ENCODE measurements at regions not wholly inside any gene's neighbourhood (a gene's known extent, or its start where the extent isn't known, plus 50 kb on each side); places are given as distances from the start of the nearest gene placed in this dataset.
"Not testable (repeated sequence)": the region's sequence is repeated elsewhere in the genome, so short reads cannot be mapped to it uniquely, and the experiment has no call there.

- H3K4me1 ChIP-seq (ENCODE audit: low read depth) = no peaks in the 10 kb centered on the region
- intact Hi-C loops (cut with DNase I, micrococcal nuclease) = no loop called here
- no peak for ATAC-seq
- H3K36me3 ChIP-seq (ENCODE audit: low read depth) = no peaks in the 10 kb centered on the region
- DNase-seq = no peak
- H3K9me3 ChIP-seq = no peaks in the 10 kb centered on the region
- no peak overlapping the region for H3K4me3 ChIP-seq
- no peak for TF ChIP-seq CTCF (IDR thresholded peaks at IDR 0.05)
Measured at GRCh38 chr7:138195151-138195571, 118.9 kb downstream of the AKR1D1 start.

GRCh38 chr7:138196503-138196946, 120.3 kb downstream of the AKR1D1 start:
- intact Hi-C loops (cut with DNase I, micrococcal nuclease); ATAC-seq; H3K4me1 ChIP-seq (ENCODE audit: low read depth); H3K4me3 ChIP-seq; H3K36me3 ChIP-seq (ENCODE audit: low read depth); H3K9me3 ChIP-seq: not testable (repeated sequence)
- DNase-seq = peak in 1 of 3 donors; percentile 5

GRCh38 chr7:138196971-138197896, 121.0 kb downstream of the AKR1D1 start:
- ATAC-seq = no peak

GRCh38 chr7:138204285-138204981, 128.2 kb downstream of the AKR1D1 start:
- intact Hi-C loops (cut with DNase I, micrococcal nuclease) = no loop called here
- Histone ChIP-seq H3K36me3 (ENCODE audit: low read depth) (no peaks in the 10 kb centered on the region), H3K4me1 (ENCODE audit: low read depth) (no peaks in the 10 kb centered on the region), H3K9me3 (no peaks in the 10 kb centered on the region), H3K4me3 (no peak overlapping the region)
- DNase-seq = no peak
- TF ChIP-seq CTCF (IDR thresholded peaks at IDR 0.05) = no peak
- no peak for ATAC-seq

More at GRCh38 chr7:138196971-138197896, 121.0 kb downstream of the AKR1D1 start:
- no peak overlapping the region for H3K4me3 ChIP-seq
- H3K4me1 ChIP-seq (ENCODE audit: low read depth) = no peaks in the 10 kb centered on the region
- H3K36me3 ChIP-seq (ENCODE audit: low read depth) = no peaks in the 10 kb centered on the region
- intact Hi-C loops (cut with DNase I, micrococcal nuclease) = no loop called here
- no peak for DNase-seq
- H3K9me3 ChIP-seq = no peaks in the 10 kb centered on the region
- no peak for TF ChIP-seq CTCF (IDR thresholded peaks at IDR 0.05)

- no peak overlapping the region for H3K4me3 ChIP-seq
- intact Hi-C loops (cut with DNase I, micrococcal nuclease) = no loop called here
- H3K4me1 ChIP-seq (ENCODE audit: low read depth) = no peaks in the 10 kb centered on the region
- H3K9me3 ChIP-seq = no peaks in the 10 kb centered on the region
- no peak for DNase-seq
- TF ChIP-seq CTCF (IDR thresholded peaks at IDR 0.05) = no peak
- no peak for ATAC-seq
- H3K36me3 ChIP-seq (ENCODE audit: low read depth) = no peaks in the 10 kb centered on the region
Measured at GRCh38 chr7:138204982-138205298, 128.7 kb downstream of the AKR1D1 start.

GRCh38 chr7:138205614-138206150, 129.4 kb downstream of the AKR1D1 start:
- DNase-seq (no peak), ATAC-seq (no peak)
- Histone ChIP-seq H3K4me1 (ENCODE audit: low read depth) (no peaks in the 10 kb centered on the region), H3K4me3 (no peak overlapping the region), H3K9me3 (no peaks in the 10 kb centered on the region), H3K36me3 (ENCODE audit: low read depth) (no peaks in the 10 kb centered on the region)
- no peak for TF ChIP-seq CTCF (IDR thresholded peaks at IDR 0.05)
- intact Hi-C loops (cut with DNase I, micrococcal nuclease) = no loop called here

Measured in mucosa of descending colon (tissue), 3 donors.